ENCODE measurements at regions not wholly inside any gene's neighbourhood (a gene's known extent, or its start where the extent isn't known, plus 50 kb on each side); places are given as distances from the start of the nearest gene placed in this dataset.

DNA sequence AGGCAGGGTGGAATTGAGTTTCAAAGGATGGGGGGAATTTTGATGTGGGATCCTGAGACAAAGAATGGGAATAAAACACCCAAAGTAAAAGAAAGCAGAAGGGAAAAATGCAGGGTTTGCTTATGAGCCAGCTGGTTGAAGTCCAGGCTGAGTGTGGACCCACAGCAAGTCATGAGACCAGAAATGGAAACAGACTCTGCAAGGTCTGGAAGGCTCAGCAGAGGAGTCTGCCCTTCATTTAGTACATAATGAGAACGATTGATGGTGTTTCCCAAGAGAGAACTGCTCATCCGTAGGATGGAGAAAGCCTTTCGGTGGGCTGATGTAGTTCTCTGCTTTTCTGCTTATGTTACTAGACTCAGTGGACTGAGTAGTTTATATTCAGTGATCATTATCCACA is 259.1 kb downstream of the C4orf33 start:
- H2BK15ac ChIP-seq (ENCODE audit: low read length) = no peak overlapping the region
- no peak overlapping the region for H3K27ac ChIP-seq (replicated peaks; ENCODE audit: low read length)
- H3K4ac ChIP-seq (ENCODE audit: low read length) = no peak overlapping the region
- H3K14ac ChIP-seq (ENCODE audit: low read length) = no peak overlapping the region
- H2AFZ ChIP-seq (ENCODE audit: low read length) = peak overlapping the region; percentile 25
- no CpG with 5 or more reads among the region's 3 CpGs for WGBS, 2 donors (ENCODE audit: extremely low coverage in 2 of 2, insufficient read length in 2 of 2, insufficient replicate concordance in 1 of 2)
- H4K8ac ChIP-seq (ENCODE audit: low read depth, low read length) = no peak overlapping the region
- no peak overlapping the region for H4K91ac ChIP-seq (ENCODE audit: low read depth, low read length, poor library complexity)
- H2BK12ac ChIP-seq (ENCODE audit: low read length) = no peak overlapping the region
- H3K79me1 ChIP-seq (ENCODE audit: low read depth, low read length) = no peaks in the 10 kb centered on the region
- H3K36me3 ChIP-seq (replicated peaks in 1 of 2; ENCODE audit: control insufficient read depth in 2 of 2, insufficient read depth in 2 of 2, low read length in 2 of 2) = no peaks in the 10 kb centered on the region
- no peak overlapping the region for H2BK5ac ChIP-seq (ENCODE audit: low read length)
- H3K9ac ChIP-seq (ENCODE audit: low read depth, low read length, poor library complexity) = no peak overlapping the region
- H2AK5ac ChIP-seq (ENCODE audit: low read depth, low read length) = no peak overlapping the region
- no peak overlapping the region for H3K4me2 ChIP-seq (ENCODE audit: insufficient read depth, low read length, poor library complexity, severe bottlenecking)
- H3K18ac ChIP-seq (ENCODE audit: low read length) = no peak overlapping the region
- no peaks in the 10 kb centered on the region for H3K27me3 ChIP-seq (ENCODE audit: control insufficient read depth in 3 of 3, insufficient read depth in 3 of 3, low read depth in 1 of 3, low read length in 3 of 3)
- no peak overlapping the region for H3K23ac ChIP-seq (ENCODE audit: low read depth, low read length, poor library complexity)
- no peak for DNase-seq (ENCODE audit: low spot score)
- H3K4me3 ChIP-seq (ENCODE audit: low read length in 2 of 2) = no peak overlapping the region
- H3K9me3 ChIP-seq (replicated peaks in 1 of 2; ENCODE audit: control insufficient read depth in 2 of 2, insufficient read depth in 1 of 2, low read depth in 1 of 2, low read length in 2 of 2) = no peaks in the 10 kb centered on the region
- no peak overlapping the region for H2BK120ac ChIP-seq (ENCODE audit: low read depth, low read length)
- H3K4me1 ChIP-seq (ENCODE audit: control insufficient read depth in 2 of 2, insufficient read depth in 1 of 2, low read depth in 1 of 2, low read length in 2 of 2) = peaks cover 0 to 3% of the 10 kb centered on the region in 2 donors

GRCh38 chr4:129355516-129355915 is 259.6 kb downstream of the C4orf33 start:
- H3K36me3 ChIP-seq (replicated peaks in 1 of 2; ENCODE audit: control insufficient read depth in 2 of 2, insufficient read depth in 2 of 2, low read length in 2 of 2) = no peaks in the 10 kb centered on the region
- peaks cover 0 to 3% of the 10 kb centered on the region in 2 donors for H3K4me1 ChIP-seq (ENCODE audit: control insufficient read depth in 2 of 2, insufficient read depth in 1 of 2, low read depth in 1 of 2, low read length in 2 of 2)
- DNase-seq (ENCODE audit: low spot score) = no peak
- H3K27me3 ChIP-seq (ENCODE audit: control insufficient read depth in 3 of 3, insufficient read depth in 3 of 3, low read depth in 1 of 3, low read length in 3 of 3) = no peaks in the 10 kb centered on the region
- no peak overlapping the region for H2BK12ac ChIP-seq (ENCODE audit: low read length)
- no CpG with 5 or more reads among the region's 4 CpGs for WGBS, 2 donors (ENCODE audit: extremely low coverage in 2 of 2, insufficient read length in 2 of 2, insufficient replicate concordance in 1 of 2)
- no peaks in the 10 kb centered on the region for H3K79me1 ChIP-seq (ENCODE audit: low read depth, low read length)
- H3K4ac ChIP-seq (ENCODE audit: low read length) = no peak overlapping the region
- no peak overlapping the region for H3K4me2 ChIP-seq (ENCODE audit: insufficient read depth, low read length, poor library complexity, severe bottlenecking)
- no peak overlapping the region for H4K91ac ChIP-seq (ENCODE audit: low read depth, low read length, poor library complexity)
- no peaks in the 10 kb centered on the region for H3K9me3 ChIP-seq (replicated peaks in 1 of 2; ENCODE audit: control insufficient read depth in 2 of 2, insufficient read depth in 1 of 2, low read depth in 1 of 2, low read length in 2 of 2)
- H2BK5ac ChIP-seq (ENCODE audit: low read length) = no peak overlapping the region
- peak overlapping the region; percentile 2 for H2AFZ ChIP-seq (ENCODE audit: low read length)
- H2BK15ac ChIP-seq (ENCODE audit: low read length) = no peak overlapping the region
- no peak overlapping the region for H4K8ac ChIP-seq (ENCODE audit: low read depth, low read length)
- H3K18ac ChIP-seq (ENCODE audit: low read length) = no peak overlapping the region
- no peak overlapping the region for H2BK120ac ChIP-seq (ENCODE audit: low read depth, low read length)
- H3K23ac ChIP-seq (ENCODE audit: low read depth, low read length, poor library complexity) = no peak overlapping the region
- no peak overlapping the region for H3K27ac ChIP-seq (replicated peaks; ENCODE audit: low read length)
- H2AK5ac ChIP-seq (ENCODE audit: low read depth, low read length) = no peak overlapping the region
- no peak overlapping the region for H3K14ac ChIP-seq (ENCODE audit: low read length)
- no peak overlapping the region for H3K4me3 ChIP-seq (ENCODE audit: low read length in 2 of 2)
- H3K9ac ChIP-seq (ENCODE audit: low read depth, low read length, poor library complexity) = no peak overlapping the region

- peaks cover 0 to 3% of the 10 kb centered on the region in 2 donors for H3K4me1 ChIP-seq (ENCODE audit: control insufficient read depth in 2 of 2, insufficient read depth in 1 of 2, low read depth in 1 of 2, low read length in 2 of 2)
- H3K27ac ChIP-seq (replicated peaks; ENCODE audit: low read length) = no peak overlapping the region
- no peak overlapping the region for H3K14ac ChIP-seq (ENCODE audit: low read length)
- H3K23ac ChIP-seq (ENCODE audit: low read depth, low read length, poor library complexity) = no peak overlapping the region
- no peak overlapping the region for H2AK5ac ChIP-seq (ENCODE audit: low read depth, low read length)
- no peak overlapping the region for H2AFZ ChIP-seq (ENCODE audit: low read length)
- H3K9me3 ChIP-seq (replicated peaks in 1 of 2; ENCODE audit: control insufficient read depth in 2 of 2, insufficient read depth in 1 of 2, low read depth in 1 of 2, low read length in 2 of 2) = no peaks in the 10 kb centered on the region
- no peak overlapping the region for H4K91ac ChIP-seq (ENCODE audit: low read depth, low read length, poor library complexity)
- H2BK12ac ChIP-seq (ENCODE audit: low read length) = no peak overlapping the region
- no peak overlapping the region for H2BK120ac ChIP-seq (ENCODE audit: low read depth, low read length)
- H3K4me3 ChIP-seq (ENCODE audit: low read length in 2 of 2) = no peak overlapping the region
- H2BK5ac ChIP-seq (ENCODE audit: low read length) = no peak overlapping the region
- H3K36me3 ChIP-seq (replicated peaks in 1 of 2; ENCODE audit: control insufficient read depth in 2 of 2, insufficient read depth in 2 of 2, low read length in 2 of 2) = no peaks in the 10 kb centered on the region
- no peak overlapping the region for H3K4ac ChIP-seq (ENCODE audit: low read length)
- no peaks in the 10 kb centered on the region for H3K79me1 ChIP-seq (ENCODE audit: low read depth, low read length)
- no peak overlapping the region for H2BK15ac ChIP-seq (ENCODE audit: low read length)
- no peak overlapping the region for H3K9ac ChIP-seq (ENCODE audit: low read depth, low read length, poor library complexity)
- no peaks in the 10 kb centered on the region for H3K27me3 ChIP-seq (ENCODE audit: control insufficient read depth in 3 of 3, insufficient read depth in 3 of 3, low read depth in 1 of 3, low read length in 3 of 3)
- no peak overlapping the region for H4K8ac ChIP-seq (ENCODE audit: low read depth, low read length)
- no peak overlapping the region for H3K4me2 ChIP-seq (ENCODE audit: insufficient read depth, low read length, poor library complexity, severe bottlenecking)
- no peak overlapping the region for H3K18ac ChIP-seq (ENCODE audit: low read length)
- no peak for DNase-seq (ENCODE audit: low spot score)
Observed at GRCh38 chr4:129358571-129358970, 262.6 kb downstream of the C4orf33 start.

GRCh38 chr4:129359461-129359860 is 263.5 kb downstream of the C4orf33 start:
- no peak overlapping the region for H2BK12ac ChIP-seq (ENCODE audit: low read length)
- no peaks in the 10 kb centered on the region for H3K27me3 ChIP-seq (ENCODE audit: control insufficient read depth in 3 of 3, insufficient read depth in 3 of 3, low read depth in 1 of 3, low read length in 3 of 3)
- no peaks in the 10 kb centered on the region for H3K9me3 ChIP-seq (replicated peaks in 1 of 2; ENCODE audit: control insufficient read depth in 2 of 2, insufficient read depth in 1 of 2, low read depth in 1 of 2, low read length in 2 of 2)
- H2BK5ac ChIP-seq (ENCODE audit: low read length) = no peak overlapping the region
- H3K4me3 ChIP-seq (ENCODE audit: low read length in 2 of 2) = no peak overlapping the region
- H3K23ac ChIP-seq (ENCODE audit: low read depth, low read length, poor library complexity) = no peak overlapping the region
- no peak overlapping the region for H3K4ac ChIP-seq (ENCODE audit: low read length)
- H3K18ac ChIP-seq (ENCODE audit: low read length) = no peak overlapping the region
- no peak overlapping the region for H3K14ac ChIP-seq (ENCODE audit: low read length)
- no peak overlapping the region for H4K8ac ChIP-seq (ENCODE audit: low read depth, low read length)
- H3K36me3 ChIP-seq (replicated peaks in 1 of 2; ENCODE audit: control insufficient read depth in 2 of 2, insufficient read depth in 2 of 2, low read length in 2 of 2) = no peaks in the 10 kb centered on the region
- H2BK15ac ChIP-seq (ENCODE audit: low read length) = no peak overlapping the region
- no peak overlapping the region for H3K4me2 ChIP-seq (ENCODE audit: insufficient read depth, low read length, poor library complexity, severe bottlenecking)
- no peak overlapping the region for H2AK5ac ChIP-seq (ENCODE audit: low read depth, low read length)
- no peak overlapping the region for H3K9ac ChIP-seq (ENCODE audit: low read depth, low read length, poor library complexity)
- no peaks in the 10 kb centered on the region for H3K79me1 ChIP-seq (ENCODE audit: low read depth, low read length)
- H4K91ac ChIP-seq (ENCODE audit: low read depth, low read length, poor library complexity) = no peak overlapping the region
- H3K4me1 ChIP-seq (ENCODE audit: control insufficient read depth in 2 of 2, insufficient read depth in 1 of 2, low read depth in 1 of 2, low read length in 2 of 2) = peaks cover 0 to 1% of the 10 kb centered on the region in 2 donors
- no peak for DNase-seq (ENCODE audit: low spot score)
- H2AFZ ChIP-seq (ENCODE audit: low read length) = no peak overlapping the region
- H3K27ac ChIP-seq (replicated peaks; ENCODE audit: low read length) = no peak overlapping the region
- no peak overlapping the region for H2BK120ac ChIP-seq (ENCODE audit: low read depth, low read length)

All from neuronal stem cell (in vitro differentiated cells).